Medulla oblongata (tissue), 1 donor: ENCODE measurements at regions not wholly inside any gene's neighbourhood (a gene's known extent, or its start where the extent isn't known, plus 50 kb on each side); places are given as distances from the start of the nearest gene placed in this dataset.

Experiments used
- DNase-seq: peaks from one replicate; pipeline ENCODE4 v3.0.0-alpha.2; 2015; ENCODE audit errors: extremely low spot score

DNA sequence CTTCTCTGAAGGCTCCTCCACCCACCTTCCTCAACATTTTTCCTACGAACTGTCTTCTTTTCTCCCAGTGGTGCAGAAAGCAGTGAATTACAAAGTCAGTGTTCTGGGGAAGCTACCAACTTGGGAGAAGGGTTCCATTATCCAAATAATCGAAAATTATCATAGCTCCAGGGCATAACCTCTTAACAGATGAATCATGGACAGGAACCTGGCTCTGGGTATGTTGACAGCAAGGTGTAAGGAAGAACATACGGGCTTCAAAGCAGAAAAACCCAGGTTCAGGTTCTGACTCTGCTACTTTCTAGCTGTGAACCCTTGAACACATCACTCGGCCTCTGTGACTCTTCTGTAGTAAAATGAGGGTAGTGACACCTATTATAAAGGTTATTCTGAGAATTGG lies 351.3 kb downstream of the ENC1 start:
- DNase-seq: no peak

DNA sequence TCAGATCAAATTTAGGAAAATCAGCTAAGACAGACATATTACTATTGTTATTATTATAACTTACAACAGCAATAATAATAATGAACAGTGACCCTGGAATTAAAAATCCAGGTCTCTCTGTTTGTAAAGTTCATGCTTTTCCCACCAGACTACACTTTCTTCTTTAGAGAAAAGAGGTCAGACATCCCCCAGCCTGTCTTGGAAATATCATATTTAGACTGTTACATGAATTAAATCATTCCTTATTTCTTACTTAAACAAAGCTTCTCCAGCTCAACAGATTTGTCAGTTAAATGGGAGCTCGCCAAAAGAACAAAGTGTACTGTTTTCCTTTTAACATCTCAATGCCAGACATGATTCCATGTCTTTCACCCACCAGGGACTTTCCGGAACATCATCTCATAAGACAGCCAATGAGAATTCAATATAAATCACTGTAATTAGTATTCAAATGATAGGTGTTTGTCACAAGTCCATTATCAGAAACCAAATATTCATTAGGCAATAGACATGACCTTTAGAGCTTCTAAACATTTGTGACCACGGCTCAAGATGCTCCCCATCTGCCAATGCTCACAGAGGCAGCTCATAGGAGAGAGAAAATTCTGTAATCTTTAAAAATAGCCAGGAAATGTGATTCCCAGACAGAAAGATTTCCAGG lies 351.9 kb downstream of the ENC1 start:
- DNase-seq: no peak

DNA sequence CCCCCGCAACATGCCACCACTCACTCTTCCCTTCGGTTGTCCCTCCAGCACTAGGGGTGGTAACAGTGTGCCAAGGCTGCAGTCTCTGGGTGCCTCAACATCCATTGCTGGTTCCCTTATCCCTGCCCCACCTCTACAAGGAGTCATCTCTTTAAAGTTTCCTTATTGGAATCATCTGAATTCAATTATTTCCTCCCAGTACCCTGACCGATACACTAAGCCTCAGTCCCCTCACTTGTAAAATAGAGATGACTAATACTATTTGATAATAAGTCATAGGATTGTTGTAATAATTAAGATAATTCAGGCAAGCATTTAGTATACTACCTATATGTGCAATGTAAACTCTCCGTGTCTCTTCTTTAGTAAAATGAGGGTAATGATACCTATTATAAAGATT lies 352.5 kb downstream of the ENC1 start:
- no peak for DNase-seq

DNA sequence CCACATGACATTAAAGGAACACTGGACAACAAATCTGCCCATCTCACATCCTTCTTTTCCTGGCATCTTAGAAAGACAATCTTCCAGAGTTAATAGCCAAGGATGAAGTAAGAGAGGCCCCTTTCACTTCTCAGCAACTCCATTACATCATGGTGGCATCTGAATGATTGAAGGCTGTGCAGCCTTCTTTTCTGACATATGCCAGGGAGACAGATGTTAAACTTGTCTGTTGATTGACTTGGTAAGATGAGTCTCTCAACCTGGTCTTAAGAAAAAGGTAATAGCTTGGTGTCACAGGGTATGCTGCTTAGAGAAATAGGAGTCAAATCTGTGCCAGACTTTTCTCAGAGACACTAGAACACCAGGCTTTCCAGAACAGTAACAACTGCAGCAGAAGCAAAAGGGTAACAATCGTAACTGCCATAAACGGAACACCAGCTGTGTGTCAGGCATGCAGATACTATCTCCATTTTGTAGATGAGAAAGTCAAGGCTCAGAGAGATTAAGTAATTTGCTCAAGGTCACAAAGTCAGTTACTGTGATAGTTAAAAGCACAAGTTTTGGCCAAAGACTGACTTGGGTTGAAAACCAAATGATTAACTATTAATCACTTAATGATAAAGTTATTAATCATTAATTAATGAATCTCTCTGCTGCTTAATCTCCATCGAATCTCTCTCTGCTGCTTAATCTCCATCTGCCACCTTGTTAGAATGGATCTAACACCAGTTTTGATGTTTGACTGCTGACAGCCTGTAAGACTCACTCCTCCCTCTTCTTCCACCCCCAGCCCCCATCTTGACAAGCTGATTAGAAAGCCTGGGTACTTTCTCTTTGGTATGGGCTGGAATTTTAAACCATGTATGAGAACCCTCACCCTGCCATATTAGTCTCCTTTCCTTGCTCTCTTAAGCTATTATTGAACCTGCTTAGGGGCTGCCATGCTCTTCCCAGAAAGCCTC lies 353.5 kb downstream of the ENC1 start:
- DNase-seq: no peak

DNA sequence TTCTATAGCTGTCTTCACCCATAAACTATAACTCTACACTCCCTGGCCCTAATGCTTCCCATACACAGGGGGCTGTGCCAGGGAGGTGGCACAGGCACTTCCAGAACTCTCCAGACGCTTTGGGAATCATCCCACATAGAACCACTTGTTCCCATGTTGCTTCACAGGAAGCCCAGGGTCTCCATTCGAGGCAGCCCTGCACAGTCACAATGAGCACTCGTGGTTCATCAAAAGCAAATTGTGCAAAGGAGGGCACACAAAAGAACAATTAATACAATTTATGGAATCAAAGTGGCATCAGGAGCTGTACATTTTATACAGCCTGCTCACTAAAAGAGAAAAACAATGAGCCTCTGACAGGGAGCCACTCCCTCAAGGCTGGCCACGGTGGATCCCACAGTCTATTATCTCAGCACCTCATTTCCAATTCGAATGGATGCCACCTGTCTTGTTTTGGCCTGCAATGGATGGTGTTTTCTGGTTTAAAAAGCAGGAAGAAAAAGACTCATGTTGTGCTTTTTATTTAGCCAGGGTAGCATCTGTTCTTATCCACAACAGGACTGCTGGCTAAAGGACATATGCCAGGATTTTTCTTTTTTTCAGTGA lies 354.8 kb downstream of the ENC1 start:
- no peak for DNase-seq

DNA sequence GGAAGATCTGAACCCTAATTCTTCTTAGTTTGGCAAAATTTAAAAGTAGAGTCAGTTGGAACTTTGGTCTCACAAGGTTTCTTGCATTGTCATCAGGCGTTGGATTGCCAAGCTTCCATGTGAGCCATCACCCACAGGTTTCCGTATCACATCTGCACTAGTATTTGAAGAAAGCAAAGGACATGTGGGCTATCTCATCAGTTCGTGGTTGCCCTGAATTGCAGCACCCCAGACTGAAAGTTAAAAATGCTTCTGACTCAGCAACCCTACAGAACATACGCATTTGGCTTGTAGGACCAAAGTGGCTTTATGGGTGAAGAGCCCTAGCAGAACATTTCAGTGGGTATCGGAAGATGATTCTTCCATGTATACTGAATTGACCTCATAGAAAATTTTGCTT lies 358.0 kb downstream of the ENC1 start:
- no peak for DNase-seq

DNA sequence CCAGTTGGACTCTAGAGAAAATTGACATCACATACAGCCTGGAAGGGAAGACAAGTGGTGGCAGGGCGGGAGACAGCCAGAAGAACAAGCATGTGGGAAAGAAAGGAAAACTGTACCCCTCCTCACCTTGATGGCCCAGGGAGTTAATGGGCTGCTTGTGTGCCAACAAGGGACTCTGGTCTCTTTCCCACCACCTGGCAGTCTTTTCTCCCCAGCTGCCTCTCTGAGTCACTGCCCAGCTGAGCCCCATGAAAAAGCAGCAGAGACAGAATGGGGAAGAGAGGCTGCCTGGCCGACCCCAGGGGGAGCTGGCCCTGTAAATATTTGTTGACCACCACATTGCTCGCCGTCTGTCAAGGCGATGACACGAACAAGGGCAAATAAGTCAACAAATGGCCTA lies 359.4 kb downstream of the ENC1 start:
- no peak for DNase-seq

DNA sequence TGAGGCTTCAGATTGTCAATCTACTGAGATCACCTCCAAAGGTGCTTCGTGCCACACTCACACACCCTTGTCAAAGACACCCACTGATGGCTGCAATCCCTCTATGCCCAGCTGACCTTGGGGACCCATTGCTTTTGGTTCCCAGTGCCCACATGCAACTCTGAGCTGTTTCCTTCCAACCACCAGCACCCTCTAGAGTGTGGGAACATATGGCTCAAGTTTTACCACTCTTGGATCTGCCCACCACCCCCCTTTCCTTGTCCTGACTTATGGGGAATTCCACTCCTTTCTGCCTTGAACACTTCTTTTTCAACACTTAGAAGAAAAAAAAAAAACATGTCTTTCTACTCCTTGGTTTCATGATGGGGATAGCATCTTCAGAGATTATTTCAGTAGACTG lies 360.2 kb downstream of the ENC1 start:
- no peak for DNase-seq

DNA sequence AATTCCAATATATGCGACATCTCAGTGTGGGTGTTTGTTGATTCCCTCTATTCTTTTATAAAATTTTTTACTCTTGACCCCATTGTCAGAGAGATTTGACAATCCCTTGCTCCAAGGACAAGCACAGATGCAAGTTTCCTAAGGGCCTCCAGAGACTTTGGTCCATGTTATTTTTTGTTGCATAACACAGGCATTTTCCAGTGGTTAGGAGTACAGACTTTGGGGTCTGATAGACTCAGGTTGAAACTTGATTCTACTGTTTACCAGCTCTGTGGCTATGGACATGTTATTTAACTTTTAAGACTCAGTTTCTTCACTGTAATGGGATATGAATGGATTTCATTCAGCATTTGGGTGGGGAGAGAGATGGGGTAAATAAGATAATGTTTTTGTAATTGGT lies 361.3 kb downstream of the ENC1 start:
- no peak for DNase-seq

DNA sequence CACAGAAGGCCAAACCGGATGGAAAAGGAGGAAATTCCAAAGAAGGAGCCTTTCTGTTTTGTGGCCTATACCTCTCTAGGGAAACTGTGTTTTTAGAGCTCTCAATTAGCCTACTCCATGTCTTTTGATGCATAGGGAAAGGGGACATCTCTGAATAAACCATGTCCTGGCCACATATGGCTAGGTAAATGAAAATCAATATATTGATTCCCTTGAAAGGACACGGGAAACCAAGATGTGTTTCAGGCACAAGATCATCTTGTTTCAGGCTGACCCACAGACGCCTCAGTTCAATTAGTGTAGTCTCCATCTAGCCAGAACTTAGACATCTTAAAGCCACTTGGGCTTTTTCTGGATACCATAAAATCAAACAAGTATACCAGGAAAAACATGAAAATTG lies 363.1 kb downstream of the ENC1 start:
- no peak for DNase-seq

DNA sequence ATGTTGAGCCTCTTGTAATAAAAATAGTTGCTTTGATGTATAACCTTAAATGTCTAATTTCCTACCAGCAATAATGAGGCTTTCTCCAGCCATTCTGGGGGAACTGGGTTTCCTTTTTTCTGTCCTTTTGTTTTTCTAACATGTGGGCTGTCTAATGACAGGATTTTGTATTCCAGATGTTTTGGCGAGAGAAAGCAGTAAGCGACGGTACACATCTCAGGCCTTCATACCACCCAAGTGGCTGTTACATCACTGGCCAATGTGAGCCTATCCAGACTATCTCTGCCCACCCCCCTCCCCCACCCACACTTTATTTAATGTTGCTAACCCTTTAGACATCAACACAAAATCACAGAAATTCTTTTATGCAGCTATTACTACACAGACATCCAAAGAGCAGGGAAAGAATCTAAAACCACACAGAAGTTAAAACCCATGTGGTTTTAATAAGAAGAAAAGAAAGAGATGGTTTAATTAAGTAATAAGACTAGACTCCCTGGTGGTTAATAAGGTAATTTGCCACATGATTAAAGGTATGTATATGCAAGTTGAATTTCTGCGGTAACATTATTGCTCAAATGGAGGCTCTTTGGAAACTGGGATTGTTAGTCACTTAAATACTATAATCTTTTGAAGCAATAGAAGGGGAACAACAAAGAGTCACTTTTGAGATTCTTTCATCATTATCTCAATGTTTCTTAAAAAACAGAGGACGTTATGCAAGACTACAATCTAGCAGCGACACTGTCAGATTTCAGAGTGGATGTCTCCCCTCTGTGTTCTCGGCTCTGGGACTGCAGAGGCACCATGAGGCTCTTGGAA lies 365.1 kb downstream of the ENC1 start:
- DNase-seq: no peak

DNA sequence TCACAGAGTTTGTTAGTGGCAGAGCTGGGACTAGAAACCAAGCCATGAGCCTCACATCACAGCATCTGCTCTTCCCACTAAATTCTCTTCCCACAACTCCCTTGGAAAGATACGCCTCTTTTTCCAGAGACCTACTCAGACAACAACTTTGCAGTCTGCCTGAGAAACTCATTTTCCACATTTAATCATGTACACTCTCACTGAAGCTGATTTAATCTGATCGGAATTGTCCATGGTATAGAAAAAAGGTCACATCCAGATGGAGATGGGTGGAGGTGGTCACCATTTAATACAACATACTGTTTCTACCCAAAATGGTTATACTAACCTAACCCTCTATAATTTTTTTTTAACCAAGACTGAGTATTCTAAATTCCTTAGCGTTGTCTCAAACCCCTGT lies 366.2 kb downstream of the ENC1 start:
- DNase-seq: no peak

DNA sequence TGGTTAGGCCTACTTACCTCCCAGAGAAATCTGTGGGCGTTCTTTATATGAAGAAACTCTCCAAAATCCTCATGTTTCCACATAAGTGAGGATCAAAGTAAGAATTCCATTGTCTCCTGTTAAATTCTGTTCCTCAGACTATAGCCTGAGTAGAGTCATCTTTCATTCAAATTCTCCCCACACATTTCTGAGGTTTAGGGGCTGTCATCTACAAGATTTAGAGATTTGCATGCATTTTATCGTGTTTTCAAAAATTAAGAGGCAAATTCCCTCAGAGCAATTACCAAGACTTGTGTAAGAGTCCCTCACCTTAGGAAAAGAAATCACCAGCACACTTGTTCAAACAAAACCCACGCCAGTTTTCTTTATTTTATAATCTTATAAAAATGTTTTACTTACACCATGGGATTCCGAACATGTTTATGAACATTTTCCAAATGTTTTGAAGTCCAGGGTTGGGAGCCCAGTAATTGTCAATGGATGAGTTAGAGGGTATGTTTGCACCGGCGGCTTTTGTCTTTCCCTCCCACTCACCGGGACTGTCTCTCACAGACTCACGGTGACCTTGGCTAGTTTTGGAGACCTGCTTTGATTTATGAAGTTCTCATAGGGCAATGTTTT lies 367.6 kb downstream of the ENC1 start:
- DNase-seq: no peak

DNA sequence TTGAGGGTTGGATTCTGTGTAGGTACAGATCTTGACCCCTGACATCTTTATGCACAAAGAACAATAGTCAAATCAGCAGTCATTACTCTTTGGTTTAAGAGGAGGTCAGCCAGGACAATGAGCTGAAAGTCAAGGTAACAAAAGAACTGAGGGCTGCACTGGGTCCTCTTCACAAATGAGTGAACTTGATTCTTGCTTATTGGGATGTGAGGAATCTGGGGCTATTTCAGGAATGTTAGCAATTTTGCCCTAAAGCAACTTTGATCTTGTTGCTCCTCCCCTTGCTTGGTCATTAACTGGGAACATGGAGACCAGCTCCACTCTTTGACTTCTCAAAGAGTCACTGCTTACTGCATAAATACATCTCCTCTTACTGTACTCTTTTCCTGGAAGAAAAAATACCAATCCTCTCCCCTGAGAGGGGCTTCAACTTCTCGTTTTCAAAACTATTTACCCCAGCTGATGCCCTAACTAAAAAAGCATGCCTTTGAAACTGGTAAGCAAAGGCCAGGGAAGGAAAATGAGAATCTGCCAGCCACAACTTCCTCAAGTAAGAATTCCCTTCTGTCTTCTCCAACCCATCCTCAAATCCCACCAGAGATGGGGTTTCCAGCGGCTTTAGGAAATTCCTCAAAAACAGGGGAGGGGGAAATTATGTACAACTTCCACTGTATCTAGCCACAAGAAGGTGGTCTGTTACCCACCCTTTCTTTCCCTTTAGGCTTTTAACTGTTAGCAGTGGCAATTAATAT lies 368.3 kb downstream of the ENC1 start:
- no peak for DNase-seq

DNA sequence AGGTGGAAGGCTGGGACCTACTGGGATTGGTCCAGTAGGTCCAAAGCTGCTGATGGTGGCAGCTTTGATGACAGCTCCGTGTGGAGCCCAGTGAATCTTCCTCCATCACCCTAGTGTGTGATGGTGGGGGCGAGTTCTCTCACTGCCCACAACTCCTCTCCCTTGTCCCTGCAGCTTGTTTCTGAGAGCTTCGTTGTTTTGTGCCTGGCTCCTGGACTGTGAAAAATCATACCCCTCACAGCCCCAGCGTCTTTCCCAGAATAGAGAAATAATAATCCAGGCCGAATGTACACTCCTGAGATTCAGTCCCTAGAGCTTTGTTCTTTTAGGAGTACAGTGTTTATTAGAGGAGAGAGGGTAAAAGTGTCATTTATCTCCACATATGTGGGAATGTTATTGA lies 372.2 kb downstream of the ENC1 start:
- no peak for DNase-seq

DNA sequence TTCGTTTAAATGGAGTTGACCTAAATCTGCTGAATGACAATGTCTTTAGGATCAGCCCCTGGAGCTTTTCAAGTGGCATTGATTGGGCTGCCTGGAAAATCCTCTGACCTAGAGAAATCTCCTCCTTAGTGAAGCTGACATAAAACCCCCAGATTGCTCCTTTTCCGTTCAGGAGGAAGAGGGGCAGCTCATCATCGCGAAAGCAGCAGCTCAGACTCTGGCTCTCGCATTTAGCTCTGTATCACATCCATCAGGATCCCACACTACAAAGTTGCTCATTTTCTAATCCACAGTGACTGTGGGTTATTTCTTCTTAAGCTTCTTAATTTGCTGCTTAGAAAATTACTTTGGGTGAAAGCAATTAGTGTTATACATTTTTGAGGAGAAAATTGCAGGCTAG lies 373.7 kb downstream of the ENC1 start:
- DNase-seq: no peak

DNA sequence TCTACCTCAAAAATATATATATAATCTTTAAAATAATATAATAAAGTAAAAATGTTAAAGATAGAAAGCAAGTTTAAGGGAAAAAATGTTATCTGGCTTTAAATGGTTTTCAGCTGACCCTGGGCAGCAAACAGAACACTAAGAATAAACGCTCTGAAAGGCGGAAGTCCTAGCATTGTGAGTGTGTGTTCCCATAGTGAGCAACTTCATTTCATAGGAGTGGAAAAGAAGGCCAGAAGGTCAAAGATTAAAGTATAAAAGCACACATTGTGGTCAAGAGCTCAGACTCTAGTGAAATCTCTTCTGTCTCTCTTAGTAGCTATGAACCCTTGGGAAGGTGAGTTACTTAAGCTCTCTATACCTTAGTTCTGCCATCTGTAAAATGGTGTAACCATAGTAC lies 374.4 kb downstream of the ENC1 start:
- DNase-seq: no peak

DNA sequence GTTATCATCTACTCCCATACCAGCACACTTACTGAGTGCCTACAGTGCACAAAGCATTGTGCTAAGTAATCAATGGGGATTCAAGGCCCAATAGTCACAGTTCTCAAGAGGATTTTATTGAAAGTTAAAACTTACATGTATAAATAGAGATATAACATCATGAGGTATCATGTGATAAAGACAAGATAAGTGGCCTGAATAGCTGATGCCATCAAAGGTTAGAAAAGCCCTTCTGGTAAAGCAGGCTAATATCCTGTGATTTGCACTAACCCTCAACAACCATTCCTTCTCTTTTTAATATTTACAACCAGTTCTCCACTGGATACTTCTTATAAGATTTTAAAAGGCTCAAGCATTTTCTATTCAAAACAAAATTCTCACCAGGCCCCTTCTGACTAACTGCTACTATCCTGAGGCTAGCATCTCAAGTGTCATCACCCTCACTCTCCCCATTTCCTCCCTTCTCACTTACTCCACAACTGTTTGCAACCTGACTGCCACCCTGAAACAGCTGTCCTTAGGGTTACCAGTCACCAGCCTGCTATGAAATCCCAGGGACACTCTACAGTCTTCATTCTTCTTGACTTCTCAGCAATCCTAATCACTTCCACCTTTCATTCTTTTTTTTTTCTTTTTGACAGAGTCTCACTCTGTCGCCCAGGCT lies 377.9 kb downstream of the ENC1 start:
- no peak for DNase-seq

DNA sequence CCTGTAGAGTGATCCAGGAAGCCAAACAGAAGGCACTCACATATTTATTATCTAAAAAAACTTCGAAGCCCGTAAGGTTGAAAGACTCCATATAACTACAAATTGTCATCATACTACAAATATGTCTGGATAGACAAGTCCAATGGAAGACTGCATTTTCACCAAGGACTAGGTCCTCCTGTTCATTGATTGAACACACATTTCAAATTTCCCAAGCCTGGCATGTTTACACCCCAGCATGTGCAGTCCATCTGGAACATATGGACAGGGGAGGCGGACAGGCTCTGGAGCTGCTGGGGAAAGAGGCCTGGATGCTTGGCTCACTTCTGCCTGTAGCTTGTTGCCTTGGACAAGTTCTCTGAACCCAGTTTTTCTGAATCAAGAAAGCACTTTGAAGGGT lies 378.7 kb downstream of the ENC1 start:
- DNase-seq: no peak

DNA sequence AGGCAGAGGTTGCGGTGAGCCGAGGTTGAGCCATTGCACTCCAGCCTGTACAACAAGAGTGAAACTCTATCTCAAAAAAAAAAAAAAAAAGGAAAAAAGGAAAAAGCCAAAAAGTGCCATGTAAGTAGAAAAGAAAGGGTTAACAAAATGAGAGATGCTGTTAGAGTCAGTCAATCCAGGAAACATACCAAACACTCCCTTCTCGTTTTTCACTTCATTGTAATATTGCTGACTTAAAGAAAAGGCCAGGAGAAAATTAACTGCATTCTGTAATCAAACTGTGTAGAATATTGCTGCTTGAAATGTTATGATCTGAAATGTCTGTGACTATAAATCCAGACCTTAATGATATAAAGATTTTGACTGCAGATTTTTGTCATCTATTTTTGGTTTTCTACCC lies 379.1 kb downstream of the ENC1 start:
- DNase-seq: no peak
